PC-9 (cell line): ENCODE measurements at regions not wholly inside any gene's neighbourhood (a gene's known extent, or its start where the extent isn't known, plus 50 kb on each side); places are given as distances from the start of the nearest gene placed in this dataset.

Experiments
- BruUV-seq: library from RNA; stranded (reverse); fragments of 400-500 nt; replicated peaks from 2 replicates; lab custom pipeline; 2021; lab: Mats Ljungman, UMichigan
- CTCF ChIA-PET: fragments of 300-600 bp; sonication (Branson Sonifier 250); formaldehyde crosslinking; loops from one replicate; lab custom pipeline; 2022; ENCODE audit warnings: antibody characterized with exemption; lab: Charles Lee
- POLR2A ChIA-PET: fragments of 300-600 bp; sonication (Branson Sonifier 250); formaldehyde crosslinking; loops from one replicate; lab custom pipeline; 2022; ENCODE audit warnings: antibody characterized with exemption; ENCODE audit not compliant: unreplicated experiment; lab: Charles Lee
- DNase-seq, 2 experiments: peaks; one replicate each; pipeline versions ENCODE4 v3.0.0 to v3.0.0-alpha.2; 2015 to 2022; ENCODE audit warnings: mixed read lengths in 1 of 2
- H2AFZ ChIP-seq: fragments of 200-600 bp; sonication (generic); 2 replicates; pipeline ENCODE4 v1.8.1; 2017; ENCODE audit warnings: antibody characterized with exemption
- H3F3A ChIP-seq: fragments of 200-600 bp; sonication (generic); 2 replicates; pipeline ENCODE4 v1.8.1; 2017; ENCODE audit warnings: antibody characterized with exemption, mild to moderate bottlenecking, low read depth; ENCODE audit not compliant: insufficient read depth
- H3K27ac ChIP-seq: fragments of 200-600 bp; sonication (generic); 2 replicates; pipeline ENCODE4 v1.6.1; 2016; ENCODE audit warnings: mixed run types
- H3K27me3 ChIP-seq: fragments of 200-600 bp; sonication (generic); 2 replicates; pipeline ENCODE4 v1.6.1; 2016; ENCODE audit warnings: low read depth, mixed run types; ENCODE audit not compliant: insufficient read depth
- H3K36me3 ChIP-seq: fragments of 200-600 bp; sonication (generic); 2 replicates; pipeline ENCODE4 v1.6.1; 2016; ENCODE audit warnings: low read depth, mixed run types
- H3K4me1 ChIP-seq: fragments of 200-600 bp; sonication (generic); replicated peaks from 2 replicates; pipeline ENCODE4 v1.6.1; 2016; ENCODE audit warnings: mixed run types; ENCODE audit not compliant: insufficient read depth
- H3K4me2 ChIP-seq: fragments of 200-600 bp; sonication (generic); 2 replicates; pipeline ENCODE4 v1.6.1; 2017; ENCODE audit warnings: mixed run types
- H3K4me3 ChIP-seq: fragments of 200-600 bp; sonication (generic); 2 replicates; pipeline ENCODE4 v1.6.1; 2016; ENCODE audit warnings: mixed run types
- H3K79me2 ChIP-seq: fragments of 200-600 bp; sonication (generic); 2 replicates; pipeline ENCODE4 v1.6.1; 2017; ENCODE audit warnings: low read depth, mixed run types
- H3K9me2 ChIP-seq: fragments of 200-600 bp; sonication (generic); 2 replicates; pipeline ENCODE4 v1.8.1; 2017; ENCODE audit warnings: mild to moderate bottlenecking; ENCODE audit not compliant: insufficient read depth
- H3K9me3 ChIP-seq: fragments of 200-600 bp; sonication (generic); 2 replicates; pipeline ENCODE4 v1.8.1; 2016; ENCODE audit warnings: low read depth; ENCODE audit not compliant: insufficient read depth
- H4K20me1 ChIP-seq: fragments of 200-600 bp; sonication (generic); 2 replicates; pipeline ENCODE4 v1.8.1; 2017; ENCODE audit not compliant: insufficient read depth
- CTCF ChIP-seq: fragments of 200-600 bp; sonication (generic); conservative IDR thresholded peaks from 2 replicates; pipeline ENCODE4 v1.6.1; 2017; ENCODE audit warnings: mixed run types, antibody characterized with exemption, mild to moderate bottlenecking, moderate library complexity
- EZH2 ChIP-seq: fragments of 200-600 bp; sonication (generic); IDR thresholded peaks from 2 replicates; pipeline ENCODE4 v1.8.0; 2017; ENCODE audit warnings: antibody characterized with exemption, low read depth
- intact Hi-C: fragments of 100-400 bp; cut with micrococcal nuclease; formaldehyde crosslinking; loops from one replicate; pipeline ENCODE4 v1.10.0; 2022; ENCODE audit not compliant: unreplicated experiment

GRCh38 chr5:104372376-104372775 lies 809.8 kb upstream of the NUDT12 start:
- intact Hi-C loops = no loop called here
- no peaks in the 10 kb centered on the region for H3K27me3 ChIP-seq
- H3K27ac ChIP-seq = no peak overlapping the region
- no peak for DNase-seq
- H4K20me1 ChIP-seq = no peaks in the 10 kb centered on the region
- no peaks in the 10 kb centered on the region for H3F3A ChIP-seq
- no peak overlapping the region for H2AFZ ChIP-seq
- no peaks in the 10 kb centered on the region for H3K4me1 ChIP-seq
- no peak overlapping the region for H3K4me3 ChIP-seq
- no peak for TF ChIP-seq EZH2
- TF ChIP-seq CTCF = no peak
- POLR2A ChIA-PET = no interaction called here
- no peaks in the 10 kb centered on the region for H3K36me3 ChIP-seq
- H3K79me2 ChIP-seq = no peaks in the 10 kb centered on the region
- no peaks in the 10 kb centered on the region for H3K9me3 ChIP-seq
- H3K4me2 ChIP-seq = no peak overlapping the region
- no TSS peak for BruUV-seq
- CTCF ChIA-PET = no interaction called here
- H3K9me2 ChIP-seq = no peaks in the 10 kb centered on the region

- no peaks in the 10 kb centered on the region for H3K9me3 ChIP-seq
- intact Hi-C loops = no loop called here
- no peak for DNase-seq
- H3F3A ChIP-seq = no peaks in the 10 kb centered on the region
- no peaks in the 10 kb centered on the region for H4K20me1 ChIP-seq
- H3K4me2 ChIP-seq = no peak overlapping the region
- H3K79me2 ChIP-seq = no peaks in the 10 kb centered on the region
- no peaks in the 10 kb centered on the region for H3K4me1 ChIP-seq
- no peak overlapping the region for H2AFZ ChIP-seq
- no TSS peak for BruUV-seq
- ChIA-PET CTCF (no interaction called here), POLR2A (no interaction called here)
- H3K4me3 ChIP-seq = no peak overlapping the region
- no peaks in the 10 kb centered on the region for H3K36me3 ChIP-seq
- H3K9me2 ChIP-seq = no peaks in the 10 kb centered on the region
- TF ChIP-seq CTCF = no peak
- no peak for TF ChIP-seq EZH2
- H3K27me3 ChIP-seq = no peaks in the 10 kb centered on the region
- no peak overlapping the region for H3K27ac ChIP-seq
Measured at GRCh38 chr5:104370523-104370922, 807.9 kb upstream of the NUDT12 start.

GRCh38 chr5:104367978-104368377 lies 805.4 kb upstream of the NUDT12 start:
- TF ChIP-seq CTCF = no peak
- TF ChIP-seq EZH2 = no peak
- no peaks in the 10 kb centered on the region; the same call in 1 of the 2 replicates for H3K9me2 ChIP-seq
- H3K27me3 ChIP-seq = no peaks in the 10 kb centered on the region
- intact Hi-C loops = no loop called here
- POLR2A ChIA-PET = no interaction called here
- H3K9me3 ChIP-seq = no peaks in the 10 kb centered on the region
- H3F3A ChIP-seq = no peaks in the 10 kb centered on the region
- no peak overlapping the region for H3K27ac ChIP-seq
- no peak overlapping the region for H3K4me2 ChIP-seq
- H3K79me2 ChIP-seq = no peaks in the 10 kb centered on the region
- H3K4me1 ChIP-seq = no peaks in the 10 kb centered on the region
- H2AFZ ChIP-seq = no peak overlapping the region
- no peak overlapping the region for H3K4me3 ChIP-seq
- no peaks in the 10 kb centered on the region for H4K20me1 ChIP-seq
- CTCF ChIA-PET = no interaction called here
- BruUV-seq = no TSS peak
- no peaks in the 10 kb centered on the region for H3K36me3 ChIP-seq
- no peak for DNase-seq
